GM18870 (cell line): ENCODE measurements at regions not wholly inside any gene's neighbourhood (a gene's known extent, or its start where the extent isn't known, plus 50 kb on each side); places are given as distances from the start of the nearest gene placed in this dataset.

Experiments
- ATAC-seq: cut with Tn5 transposase; IDR thresholded peaks from one replicate; pipeline ENCODE4 v1.9.1; 2021; ENCODE audit warnings: moderate library complexity; ENCODE audit not compliant: unreplicated experiment

DNA sequence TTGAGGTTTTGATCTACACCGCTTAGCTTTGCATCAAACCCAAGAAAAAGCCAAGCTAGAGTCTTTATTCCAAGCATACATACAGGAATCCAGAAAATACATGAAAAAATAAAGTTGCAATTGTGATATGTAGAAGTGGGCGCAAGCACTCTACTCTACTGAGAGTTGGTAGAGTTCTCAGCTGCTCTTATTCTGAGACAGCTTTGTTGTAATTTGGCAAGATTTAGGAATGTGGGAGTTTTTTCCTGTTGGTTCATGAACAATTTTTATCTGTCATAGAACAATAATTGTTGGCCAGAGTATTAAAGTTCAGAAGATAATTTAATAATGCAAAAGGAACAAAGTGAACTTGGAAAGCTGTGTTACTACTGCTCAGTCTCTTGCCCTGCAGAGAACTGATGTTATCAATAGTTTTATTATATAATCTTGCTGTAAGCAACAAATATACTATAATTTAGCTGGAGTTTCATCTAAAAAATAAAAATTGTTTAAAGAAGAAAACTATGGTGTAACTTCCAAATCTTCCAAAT, 302.0 kb upstream of the RND3 start:
- ATAC-seq = no peak

DNA sequence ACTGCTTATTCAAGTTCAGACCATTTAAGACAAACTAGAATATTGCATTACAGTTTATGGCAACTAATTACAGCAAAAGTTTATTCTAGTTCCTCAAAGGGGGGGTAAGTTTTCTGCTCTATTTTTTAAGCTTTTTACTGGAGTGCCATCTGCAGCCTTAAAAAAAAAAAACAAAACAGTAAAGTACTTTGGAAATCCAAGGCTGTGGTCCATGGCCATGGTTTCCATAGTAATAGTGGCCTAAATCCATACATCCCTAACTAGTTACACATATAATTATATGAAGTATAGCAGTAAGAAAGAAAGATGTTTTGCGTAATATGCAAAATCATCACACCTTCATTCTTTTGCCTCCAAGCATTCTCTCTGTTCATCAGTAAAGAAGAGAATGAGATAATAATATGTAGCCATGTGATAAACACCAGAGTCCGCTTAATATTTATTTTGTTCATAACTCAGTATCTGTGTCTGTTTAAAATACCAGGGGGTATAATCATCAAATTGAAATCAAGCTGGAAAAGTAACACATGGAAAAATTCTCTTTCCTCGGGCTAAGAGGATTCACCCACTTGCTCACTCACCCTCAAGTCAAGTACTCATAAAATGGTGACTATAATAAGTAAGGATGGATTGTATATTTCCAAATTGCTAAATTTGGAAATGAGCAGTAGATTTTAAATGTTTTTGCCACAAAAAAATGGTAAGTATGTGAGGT, 301.1 kb upstream of the RND3 start:
- no peak for ATAC-seq

DNA sequence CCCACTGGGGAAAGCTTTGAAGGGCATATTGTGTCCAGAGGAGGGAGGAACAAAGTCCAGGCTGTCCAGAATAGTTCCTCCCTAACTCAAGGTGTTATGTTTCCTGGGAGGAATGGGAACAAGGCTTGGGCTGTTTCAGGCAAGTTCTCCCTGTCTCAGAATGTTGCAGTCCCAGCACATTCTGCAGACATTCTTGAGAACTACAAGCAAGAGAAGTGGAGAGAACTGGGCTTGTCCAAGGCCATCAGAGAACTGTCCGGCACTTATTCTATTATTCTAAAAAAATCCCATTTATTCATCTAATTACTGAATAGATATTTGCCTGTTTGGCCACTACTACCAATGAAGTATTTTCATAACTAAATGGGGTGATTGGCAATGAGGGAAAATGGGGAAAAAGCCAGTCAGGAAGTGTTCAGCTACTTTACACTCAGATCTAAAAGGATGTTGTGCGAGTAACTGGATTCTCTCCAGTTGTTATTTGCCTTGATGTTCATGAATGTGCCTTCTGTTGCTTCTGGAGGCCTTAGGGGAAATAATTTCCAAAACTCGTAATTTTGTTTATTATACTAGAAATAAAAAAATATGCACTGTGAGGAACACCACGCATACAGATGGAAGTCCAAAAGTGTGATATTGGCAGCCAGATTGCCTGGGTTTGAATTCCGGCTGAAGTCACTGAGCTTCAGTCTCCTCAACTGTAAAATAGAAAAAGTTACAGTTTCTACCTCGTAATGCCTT, 300.1 kb upstream of the RND3 start:
- no peak for ATAC-seq

DNA sequence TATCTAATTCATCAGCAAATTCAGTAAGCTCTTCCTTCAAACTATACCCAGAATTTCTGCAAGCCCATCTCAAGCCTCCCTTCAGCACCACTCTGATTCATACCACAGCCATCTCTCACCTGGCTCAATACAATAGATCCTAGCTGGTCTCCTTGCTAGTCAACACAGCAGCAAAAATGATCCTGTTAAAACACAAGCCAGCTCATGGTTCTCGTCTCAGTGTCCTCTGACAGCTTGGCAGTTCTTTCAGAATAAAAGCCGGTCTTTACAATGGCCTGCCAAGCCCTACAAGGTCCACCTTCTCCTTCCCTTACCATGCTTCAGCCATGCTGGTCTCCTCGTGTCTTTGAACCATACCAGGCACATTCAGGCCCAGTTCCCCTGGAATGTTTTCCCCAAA, 296.9 kb upstream of the RND3 start:
- ATAC-seq = no peak

DNA sequence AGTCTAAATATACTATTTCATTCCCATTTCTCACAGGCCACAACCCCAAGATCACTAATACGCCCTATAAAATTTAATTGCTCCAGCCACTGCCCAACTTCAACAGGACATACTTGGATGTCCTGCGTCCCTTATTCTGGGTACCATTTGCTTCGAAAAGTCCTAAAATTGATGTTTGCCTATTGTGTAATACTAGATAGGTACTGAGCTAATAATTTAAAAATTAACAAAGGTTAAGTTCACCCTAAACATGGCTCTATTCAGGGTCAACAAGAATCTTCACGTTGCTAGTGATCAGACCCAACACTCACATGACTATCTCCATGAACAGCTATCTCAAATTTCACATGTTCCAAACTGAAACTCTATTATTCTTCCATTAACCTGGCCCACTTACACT, 296.4 kb upstream of the RND3 start:
- no peak for ATAC-seq

DNA sequence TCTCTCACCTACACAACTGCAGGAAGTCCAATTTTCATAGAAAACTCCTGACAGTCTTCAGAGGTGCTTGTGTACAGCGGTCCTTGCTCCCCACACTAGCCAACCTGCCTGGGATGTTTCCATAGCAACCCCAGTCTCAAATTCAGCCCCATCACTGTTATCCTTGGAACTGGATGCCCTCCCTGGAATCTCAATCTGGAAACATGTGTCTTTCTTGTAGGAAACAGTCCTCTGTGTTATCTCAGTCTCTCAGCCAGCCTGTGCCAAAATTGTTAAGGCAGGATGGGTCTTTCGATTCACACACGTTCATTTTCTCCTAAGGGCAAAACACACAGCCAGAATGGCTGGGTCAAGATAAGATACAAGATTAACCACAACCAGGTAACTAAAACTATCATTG, 295.5 kb upstream of the RND3 start:
- ATAC-seq = no peak

DNA sequence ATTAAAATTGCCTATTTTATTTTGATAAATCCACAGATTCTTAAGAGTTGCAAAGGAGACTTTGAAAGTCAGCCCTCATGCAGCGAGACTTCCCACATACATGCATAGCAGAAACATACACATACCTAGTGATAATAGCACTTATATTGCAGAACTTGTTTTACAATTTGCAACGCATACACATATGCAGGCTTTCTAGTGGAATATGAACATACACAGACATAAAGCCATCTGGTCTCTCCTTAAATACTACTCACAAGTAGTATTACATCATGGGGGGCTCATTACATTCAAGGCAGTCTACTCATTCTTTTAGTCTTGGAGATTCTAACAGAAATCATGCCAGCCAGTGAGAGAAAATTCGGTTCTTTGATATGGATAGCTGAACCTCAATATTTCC, 295.1 kb upstream of the RND3 start:
- no peak for ATAC-seq

DNA sequence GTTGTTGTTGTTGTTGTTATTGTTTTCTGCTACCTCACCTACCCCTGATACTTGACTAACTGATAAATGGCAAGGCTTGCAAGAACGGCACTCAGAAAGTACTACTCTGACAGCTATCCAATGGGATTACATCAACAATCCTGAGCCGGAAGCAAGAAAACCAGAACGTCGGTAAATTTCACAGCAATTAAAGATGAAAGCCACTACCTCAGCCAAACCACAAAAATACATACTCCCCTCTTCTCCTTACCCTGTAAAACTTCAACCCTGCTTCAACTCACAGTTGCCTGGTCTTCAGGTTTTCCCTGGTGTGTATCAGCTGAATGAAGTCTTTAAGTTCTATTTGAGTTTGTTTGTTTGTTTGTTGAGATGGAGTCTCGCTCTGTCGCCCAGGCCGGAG, 293.7 kb upstream of the RND3 start:
- no peak for ATAC-seq

DNA sequence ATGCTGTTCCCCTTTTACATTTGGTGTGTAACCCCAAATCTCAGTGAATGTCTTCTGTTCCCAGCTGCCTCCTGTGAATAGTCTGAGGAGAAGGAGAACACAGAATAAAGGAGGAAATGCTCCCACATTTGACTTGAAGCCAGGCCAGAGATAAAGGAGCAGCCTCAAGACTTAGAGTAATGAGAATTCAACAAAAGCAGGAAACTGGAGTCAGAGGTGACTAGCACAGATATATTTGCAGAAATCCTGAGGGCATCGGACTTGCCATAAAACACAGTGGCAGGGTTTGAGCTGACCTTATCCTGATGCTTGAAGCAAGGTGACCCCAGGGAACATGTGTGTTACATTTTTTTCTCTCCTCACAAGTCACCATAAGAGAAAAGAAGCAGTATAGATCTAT, 291.4 kb upstream of the RND3 start:
- ATAC-seq = no peak

DNA sequence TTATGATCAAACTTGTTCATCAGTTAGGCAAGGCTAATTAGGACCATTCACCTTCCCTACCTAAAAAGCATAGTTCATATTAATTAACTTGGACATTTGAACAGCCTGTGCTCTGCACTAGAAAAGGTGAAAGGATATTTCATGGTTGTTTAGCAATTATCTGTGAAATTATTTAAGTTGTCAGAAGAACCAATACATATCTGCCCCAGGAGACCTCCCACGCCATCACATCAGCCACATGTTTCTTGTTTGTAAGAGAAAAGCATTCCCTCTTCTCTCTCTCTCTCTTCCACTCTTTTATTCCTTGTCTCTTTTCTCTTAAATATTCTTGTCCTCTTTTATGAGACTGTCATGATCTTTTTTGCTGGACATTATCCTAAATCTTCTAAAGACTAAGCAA, 282.0 kb upstream of the RND3 start:
- no peak for ATAC-seq

DNA sequence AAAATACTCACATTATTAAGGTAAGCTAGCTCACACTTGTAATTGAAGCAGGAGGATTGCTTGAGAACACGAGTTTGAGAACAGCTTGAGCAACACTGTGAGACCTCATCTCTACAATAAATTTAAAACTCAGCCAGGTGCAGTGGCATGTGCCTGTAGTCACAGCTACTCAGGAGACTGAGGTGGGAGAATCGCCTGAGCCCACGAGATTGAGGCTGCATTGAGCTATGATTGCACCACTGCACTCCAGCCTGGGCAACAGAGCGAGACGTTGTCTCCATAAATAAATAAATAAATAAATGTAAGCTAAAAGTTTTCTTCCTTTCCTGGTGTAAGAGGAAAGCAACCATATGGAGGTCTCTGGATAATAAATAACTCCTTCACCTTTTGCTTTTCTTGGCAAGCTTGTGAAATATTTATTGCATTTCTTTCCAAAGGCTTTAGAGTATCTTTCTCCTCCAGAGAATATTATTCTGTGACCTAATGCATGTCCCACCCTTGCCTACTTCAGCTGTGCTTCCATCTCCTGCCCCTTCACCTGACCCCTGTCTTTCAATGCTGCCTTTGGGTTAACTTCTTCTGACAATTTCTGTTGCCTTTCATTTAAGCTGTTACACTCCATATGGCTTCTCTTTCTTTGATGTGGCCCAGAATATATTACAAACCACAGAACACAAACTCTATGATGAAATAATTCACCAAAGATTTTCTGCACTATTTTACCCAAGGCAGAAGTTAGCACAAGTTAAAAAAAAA, 280.7 kb upstream of the RND3 start:
- ATAC-seq = no peak

DNA sequence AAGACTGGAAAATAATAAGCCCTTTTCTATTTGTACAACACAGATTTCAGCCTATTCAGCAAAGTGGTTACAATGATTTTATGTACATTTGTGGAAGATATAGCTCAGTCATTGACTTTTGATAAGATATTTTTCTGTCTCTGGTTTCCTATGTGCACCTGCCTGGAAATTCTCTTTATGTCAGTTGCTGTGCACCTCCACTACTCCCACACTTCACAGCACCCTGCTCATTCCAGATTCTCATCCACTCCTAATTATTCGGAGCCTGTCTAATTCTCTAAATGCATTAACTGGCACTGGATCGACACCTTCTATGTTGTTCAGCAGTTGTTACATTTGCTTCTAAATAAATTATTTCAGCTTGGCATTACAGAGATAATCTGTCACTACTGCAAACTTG, 275.1 kb upstream of the RND3 start:
- no peak for ATAC-seq

DNA sequence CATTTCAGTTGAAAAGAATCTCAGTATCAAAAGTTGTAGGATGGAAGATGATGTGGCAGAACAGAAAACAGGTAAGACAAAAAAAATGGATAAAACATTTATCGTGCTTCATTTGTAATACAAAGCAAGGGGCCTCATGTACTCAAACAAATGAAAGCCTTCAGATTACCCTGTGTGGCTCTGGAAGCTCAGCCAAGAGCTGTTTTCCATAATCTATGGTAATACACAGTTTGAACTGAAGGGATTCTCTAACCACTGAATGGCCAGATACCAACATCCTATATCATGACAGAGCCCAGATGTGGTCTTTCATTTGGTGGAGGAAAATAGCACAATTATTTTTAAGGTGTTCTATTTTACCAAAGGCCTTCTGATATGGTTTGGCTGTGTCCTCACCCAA, 272.1 kb upstream of the RND3 start:
- no peak for ATAC-seq

DNA sequence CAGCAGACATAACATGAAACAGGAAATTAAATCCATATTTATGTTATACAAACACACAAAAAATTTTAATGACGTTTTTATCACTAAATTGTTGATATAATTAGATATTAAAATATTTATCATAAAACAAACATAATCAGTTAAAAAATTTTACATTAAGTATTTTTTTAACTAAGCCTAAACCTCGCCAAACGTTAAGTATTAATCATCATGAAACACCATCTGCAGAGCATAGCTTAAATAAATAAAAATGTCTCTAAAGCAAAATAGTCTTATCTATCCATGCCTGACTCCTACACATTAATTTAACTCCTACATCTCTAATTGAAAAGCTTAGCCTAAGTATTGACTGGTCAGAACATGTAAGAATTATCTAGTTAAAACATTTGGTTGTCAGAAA, 271.6 kb upstream of the RND3 start:
- no peak for ATAC-seq

DNA sequence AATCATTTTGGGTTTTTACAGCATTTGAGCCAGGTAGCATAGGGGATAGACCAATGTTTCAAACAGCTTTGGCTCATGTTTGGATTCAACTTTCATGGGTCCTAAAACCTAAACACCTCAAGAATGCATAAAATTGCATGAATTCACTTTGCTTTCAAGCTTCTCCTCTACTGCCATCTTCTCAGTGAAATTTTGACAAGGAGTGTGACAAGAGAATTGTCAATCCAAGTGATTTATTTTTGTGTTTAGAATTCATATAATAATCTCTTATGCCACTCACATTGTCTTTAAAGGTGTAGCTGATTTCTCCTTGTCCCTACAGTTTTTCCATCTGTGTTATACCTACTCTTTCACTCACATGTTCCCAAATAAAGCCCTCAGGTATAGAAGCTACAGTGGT, 264.8 kb upstream of the RND3 start:
- no peak for ATAC-seq

DNA sequence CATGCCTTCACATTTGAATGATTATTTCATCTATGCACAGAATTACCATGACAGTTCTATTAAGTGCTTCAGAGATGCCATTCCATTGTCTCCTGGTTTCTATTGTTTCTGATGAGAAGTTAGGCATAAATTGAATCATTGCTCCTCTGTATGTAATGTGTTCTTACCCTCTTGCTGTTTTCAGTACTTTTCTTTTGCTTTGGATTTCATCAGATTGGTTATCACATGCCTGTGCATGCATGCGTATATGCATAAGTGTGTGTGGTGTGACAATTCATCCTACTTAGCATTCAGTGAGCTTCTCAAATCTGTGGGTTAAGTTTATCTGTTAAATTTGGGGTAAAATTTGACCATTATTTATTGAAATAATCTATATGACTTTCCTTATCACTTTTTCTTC, 263.3 kb upstream of the RND3 start:
- no peak for ATAC-seq

DNA sequence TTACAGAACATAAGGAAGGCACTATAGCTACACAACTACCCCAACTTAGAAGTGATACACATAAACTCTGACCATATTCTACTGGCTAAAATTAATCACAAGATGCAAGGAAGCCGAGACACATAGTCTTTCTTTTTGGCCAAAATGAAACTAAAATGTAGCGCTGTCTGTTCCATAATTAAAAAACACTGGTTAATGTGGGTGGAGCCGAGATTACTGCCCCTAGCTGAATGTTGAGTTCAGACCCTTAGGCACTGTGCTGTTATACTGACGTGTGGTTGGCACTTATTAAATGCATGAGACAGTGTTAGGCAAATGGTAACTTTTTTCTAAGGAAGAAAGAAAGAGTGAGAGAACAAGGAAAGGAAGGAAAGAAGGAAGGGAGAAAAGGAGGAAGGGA, 254.6 kb upstream of the RND3 start:
- ATAC-seq = no peak

DNA sequence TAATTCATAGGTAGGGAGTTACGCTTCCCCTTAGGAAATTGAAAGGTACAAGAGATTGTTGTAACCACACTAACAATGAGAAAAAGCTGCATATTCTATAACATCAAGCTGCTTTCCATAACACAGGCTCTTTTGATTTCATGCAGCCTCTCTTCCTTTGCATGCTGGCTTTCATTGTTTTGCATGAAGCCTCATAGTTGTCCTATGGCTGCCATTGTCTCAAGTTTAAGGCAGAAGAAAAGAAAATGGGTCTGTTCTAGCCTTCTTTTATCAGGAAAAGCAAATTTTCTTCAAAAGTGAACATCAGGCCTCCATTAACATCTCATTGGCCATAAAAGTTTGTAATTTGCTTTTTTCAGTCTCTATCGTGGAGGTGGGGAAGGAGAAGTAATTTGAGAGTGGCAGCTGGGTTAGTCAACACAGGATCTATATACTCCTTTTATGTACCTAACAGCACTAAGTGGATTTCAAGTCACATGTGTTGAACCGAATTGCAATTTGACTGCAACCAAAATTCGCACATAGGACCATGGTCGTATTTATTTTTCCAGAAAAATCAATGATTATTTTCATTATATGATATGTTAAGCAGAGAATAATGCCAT, 248.5 kb upstream of the RND3 start:
- no peak for ATAC-seq

DNA sequence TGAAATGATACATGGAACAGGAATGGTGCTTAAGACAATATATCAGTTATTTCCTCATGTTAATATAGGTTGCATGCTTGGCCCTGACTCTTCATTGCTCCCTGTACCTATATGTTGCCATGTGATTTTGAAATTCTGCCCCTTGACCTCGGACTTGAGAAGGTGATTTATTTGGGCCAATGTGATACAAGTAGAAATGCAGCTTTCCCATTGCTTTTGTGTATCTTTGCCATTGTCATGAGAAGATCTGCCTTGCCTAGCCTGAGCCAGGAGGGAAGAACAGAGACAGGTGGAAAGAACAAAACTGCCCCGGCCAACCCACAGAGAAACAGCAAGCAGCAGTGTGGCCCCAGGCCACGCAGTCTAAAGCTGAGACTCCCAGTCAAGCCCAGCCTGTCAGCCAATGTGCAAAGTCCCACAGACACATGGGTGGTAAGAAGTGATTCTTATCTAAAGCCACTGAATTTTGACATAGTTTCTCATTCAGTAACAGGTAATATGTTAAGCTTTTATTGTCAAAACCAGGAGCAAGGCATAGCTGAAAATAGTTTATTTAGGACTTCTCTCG, 245.7 kb upstream of the RND3 start:
- no peak for ATAC-seq

DNA sequence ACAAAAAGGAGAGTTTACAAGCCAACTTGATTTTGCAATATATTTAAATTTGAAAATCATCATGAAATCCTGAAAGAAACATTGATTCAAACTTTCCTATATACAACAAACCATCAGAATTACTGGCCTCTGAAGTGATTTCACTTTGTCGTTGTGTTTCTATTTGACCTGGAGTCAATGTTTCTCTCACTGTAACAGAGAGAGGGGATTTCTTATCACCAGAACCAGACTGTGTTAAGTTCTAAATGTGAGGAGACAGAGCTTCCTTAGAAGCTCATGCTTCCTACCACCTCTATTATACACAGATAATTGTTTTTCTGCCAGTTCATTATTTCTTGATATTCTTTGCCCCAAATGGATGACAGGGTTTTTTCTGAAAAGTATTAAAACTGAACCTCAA, 245.0 kb upstream of the RND3 start:
- no peak for ATAC-seq

DNA sequence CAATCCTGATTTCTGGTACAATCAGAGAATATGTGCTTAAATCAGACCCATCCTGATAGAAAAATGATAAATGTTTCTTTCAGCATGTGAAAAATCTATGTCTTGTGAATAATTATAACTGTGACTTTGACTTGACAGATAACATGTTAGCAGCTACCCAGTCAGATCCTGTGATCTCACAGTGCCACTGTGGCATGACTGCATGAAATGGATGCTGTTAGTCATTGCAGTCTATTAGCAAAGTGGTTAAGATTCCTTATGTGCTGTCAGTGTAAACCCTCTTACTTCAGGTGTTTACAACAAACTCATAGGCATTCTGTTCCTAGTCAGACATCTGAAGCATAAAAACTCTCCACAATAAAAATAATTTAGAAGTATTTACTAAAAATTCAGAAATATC, 244.6 kb upstream of the RND3 start:
- ATAC-seq = peak; percentile 55
